ENCODE measurements at regions not wholly inside any gene's neighbourhood (a gene's known extent, or its start where the extent isn't known, plus 50 kb on each side); places are given as distances from the start of the nearest gene placed in this dataset.

GRCh38 chr14:42130815-42131214, 524.1 kb downstream of the LRFN5 start:
- H3K4me3 ChIP-seq (ENCODE audit: low read length) = no peak overlapping the region
- no peaks in the 10 kb centered on the region for H3K9me3 ChIP-seq (ENCODE audit: control insufficient read depth, low read depth, low read length)
- no peaks in the 10 kb centered on the region for H3K4me1 ChIP-seq (ENCODE audit: control insufficient read depth, insufficient read depth, low read length)
- H3K27me3 ChIP-seq (ENCODE audit: control insufficient read depth, insufficient read depth, low read length) = no peaks in the 10 kb centered on the region
- no peak for DNase-seq
- no peaks in the 10 kb centered on the region for H3K36me3 ChIP-seq (ENCODE audit: control insufficient read depth, insufficient read depth, low read length)
- H3K27ac ChIP-seq (ENCODE audit: low read length) = no peak overlapping the region

- no peaks in the 10 kb centered on the region for H3K9me3 ChIP-seq (ENCODE audit: control insufficient read depth, low read depth, low read length)
- WGBS (ENCODE audit: insufficient coverage, low lambda C conversion rate) = 100% methylated on average over 1 of the region's 1 CpG
- no peaks in the 10 kb centered on the region for H3K36me3 ChIP-seq (ENCODE audit: control insufficient read depth, insufficient read depth, low read length)
- H3K4me3 ChIP-seq (ENCODE audit: low read length) = no peak overlapping the region
- H3K4me1 ChIP-seq (ENCODE audit: control insufficient read depth, insufficient read depth, low read length) = no peaks in the 10 kb centered on the region
- no peaks in the 10 kb centered on the region for H3K27me3 ChIP-seq (ENCODE audit: control insufficient read depth, insufficient read depth, low read length)
- DNase-seq = no peak
- H3K27ac ChIP-seq (ENCODE audit: low read length) = no peak overlapping the region
Measured at GRCh38 chr14:42123526-42123925, 516.9 kb downstream of the LRFN5 start.

- WGBS (ENCODE audit: insufficient coverage, low lambda C conversion rate) = no CpG with 5 or more reads among the region's 60 CpGs
- H3K4me1 ChIP-seq (ENCODE audit: control insufficient read depth, insufficient read depth, low read length) = no peaks in the 10 kb centered on the region
Measured at GRCh38 chr14:42113358-42114069, 506.8 kb downstream of the LRFN5 start.

GRCh38 chr14:42112108-42112507, 505.4 kb downstream of the LRFN5 start:
- no peaks in the 10 kb centered on the region for H3K27me3 ChIP-seq (ENCODE audit: control insufficient read depth, insufficient read depth, low read length)
- no peak overlapping the region for H3K27ac ChIP-seq (ENCODE audit: low read length)
- no peaks in the 10 kb centered on the region for H3K4me1 ChIP-seq (ENCODE audit: control insufficient read depth, insufficient read depth, low read length)
- H3K36me3 ChIP-seq (ENCODE audit: control insufficient read depth, insufficient read depth, low read length) = no peaks in the 10 kb centered on the region
- no peak for DNase-seq
- H3K4me3 ChIP-seq (ENCODE audit: low read length) = no peak overlapping the region
- H3K9me3 ChIP-seq (ENCODE audit: control insufficient read depth, low read depth, low read length) = peaks cover 6% of the 10 kb centered on the region
- 100% methylated on average over 1 of the region's 7 CpGs for WGBS (ENCODE audit: insufficient coverage, low lambda C conversion rate)

More at GRCh38 chr14:42113358-42114069, 506.8 kb downstream of the LRFN5 start:
- H3K27ac ChIP-seq (ENCODE audit: low read length) = no peak overlapping the region
- no peak overlapping the region for H3K4me3 ChIP-seq (ENCODE audit: low read length)
- H3K9me3 ChIP-seq (ENCODE audit: control insufficient read depth, low read depth, low read length) = peaks cover 6% of the 10 kb centered on the region
- no peak for DNase-seq
- H3K27me3 ChIP-seq (ENCODE audit: control insufficient read depth, insufficient read depth, low read length) = no peaks in the 10 kb centered on the region
- H3K36me3 ChIP-seq (ENCODE audit: control insufficient read depth, insufficient read depth, low read length) = no peaks in the 10 kb centered on the region

- H3K36me3 ChIP-seq (ENCODE audit: control insufficient read depth, insufficient read depth, low read length) = no peaks in the 10 kb centered on the region
- H3K4me3 ChIP-seq (ENCODE audit: low read length) = no peak overlapping the region
- no peaks in the 10 kb centered on the region for H3K4me1 ChIP-seq (ENCODE audit: control insufficient read depth, insufficient read depth, low read length)
- H3K27me3 ChIP-seq (ENCODE audit: control insufficient read depth, insufficient read depth, low read length) = no peaks in the 10 kb centered on the region
- WGBS (ENCODE audit: insufficient coverage, low lambda C conversion rate) = no CpG with 5 or more reads among the region's 2 CpGs
- H3K9me3 ChIP-seq (ENCODE audit: control insufficient read depth, low read depth, low read length) = peaks cover 6% of the 10 kb centered on the region
- no peak for DNase-seq
- H3K27ac ChIP-seq (ENCODE audit: low read length) = no peak overlapping the region
Measured at GRCh38 chr14:42111355-42111754, 504.7 kb downstream of the LRFN5 start.

GRCh38 chr14:42110167-42110566, 503.5 kb downstream of the LRFN5 start:
- no CpG with 5 or more reads among the region's 1 CpG for WGBS (ENCODE audit: insufficient coverage, low lambda C conversion rate)
- H3K9me3 ChIP-seq (ENCODE audit: control insufficient read depth, low read depth, low read length) = peaks cover 6% of the 10 kb centered on the region
- no peak for DNase-seq

GRCh38 chr14:42095155-42095554, 488.5 kb downstream of the LRFN5 start:
- Histone ChIP-seq H3K27me3 (ENCODE audit: control insufficient read depth, insufficient read depth, low read length) (no peaks in the 10 kb centered on the region), H3K27ac (ENCODE audit: low read length) (no peak overlapping the region), H3K36me3 (ENCODE audit: control insufficient read depth, insufficient read depth, low read length) (no peaks in the 10 kb centered on the region), H3K4me3 (ENCODE audit: low read length) (no peak overlapping the region), H3K4me1 (ENCODE audit: control insufficient read depth, insufficient read depth, low read length) (no peaks in the 10 kb centered on the region), H3K9me3 (ENCODE audit: control insufficient read depth, low read depth, low read length) (peaks cover 4% of the 10 kb centered on the region)
- WGBS (ENCODE audit: insufficient coverage, low lambda C conversion rate) = no CpG with 5 or more reads among the region's 2 CpGs
- DNase-seq = no peak

More at GRCh38 chr14:42110167-42110566, 503.5 kb downstream of the LRFN5 start:
- no peak overlapping the region for H3K27ac ChIP-seq (ENCODE audit: low read length)
- H3K4me3 ChIP-seq (ENCODE audit: low read length) = no peak overlapping the region
- H3K27me3 ChIP-seq (ENCODE audit: control insufficient read depth, insufficient read depth, low read length) = no peaks in the 10 kb centered on the region
- no peaks in the 10 kb centered on the region for H3K4me1 ChIP-seq (ENCODE audit: control insufficient read depth, insufficient read depth, low read length)
- no peaks in the 10 kb centered on the region for H3K36me3 ChIP-seq (ENCODE audit: control insufficient read depth, insufficient read depth, low read length)

- H3K27me3 ChIP-seq (ENCODE audit: control insufficient read depth, insufficient read depth, low read length) = no peaks in the 10 kb centered on the region
- no peak overlapping the region for H3K4me3 ChIP-seq (ENCODE audit: low read length)
- no peaks in the 10 kb centered on the region for H3K9me3 ChIP-seq (ENCODE audit: control insufficient read depth, low read depth, low read length)
- no peaks in the 10 kb centered on the region for H3K36me3 ChIP-seq (ENCODE audit: control insufficient read depth, insufficient read depth, low read length)
- no peak for DNase-seq
- H3K27ac ChIP-seq (ENCODE audit: low read length) = no peak overlapping the region
- no peaks in the 10 kb centered on the region for H3K4me1 ChIP-seq (ENCODE audit: control insufficient read depth, insufficient read depth, low read length)
- WGBS (ENCODE audit: insufficient coverage, low lambda C conversion rate) = no CpG with 5 or more reads among the region's 3 CpGs
Measured at GRCh38 chr14:42090122-42090521, 483.4 kb downstream of the LRFN5 start.

- no peak for DNase-seq
- H3K27me3 ChIP-seq (ENCODE audit: control insufficient read depth, insufficient read depth, low read length) = no peaks in the 10 kb centered on the region
- no peak overlapping the region for H3K4me3 ChIP-seq (ENCODE audit: low read length)
- no peaks in the 10 kb centered on the region for H3K9me3 ChIP-seq (ENCODE audit: control insufficient read depth, low read depth, low read length)
- no peak overlapping the region for H3K27ac ChIP-seq (ENCODE audit: low read length)
- H3K36me3 ChIP-seq (ENCODE audit: control insufficient read depth, insufficient read depth, low read length) = no peaks in the 10 kb centered on the region
- no peaks in the 10 kb centered on the region for H3K4me1 ChIP-seq (ENCODE audit: control insufficient read depth, insufficient read depth, low read length)
Measured at GRCh38 chr14:42079911-42080310, 473.2 kb downstream of the LRFN5 start.

GRCh38 chr14:42078345-42078744, 471.7 kb downstream of the LRFN5 start:
- H3K36me3 ChIP-seq (ENCODE audit: control insufficient read depth, insufficient read depth, low read length) = no peaks in the 10 kb centered on the region

GRCh38 chr14:42070031-42070430, 463.4 kb downstream of the LRFN5 start:
- H3K4me3 ChIP-seq (ENCODE audit: low read length) = no peak overlapping the region
- H3K27me3 ChIP-seq (ENCODE audit: control insufficient read depth, insufficient read depth, low read length) = no peaks in the 10 kb centered on the region
- H3K27ac ChIP-seq (ENCODE audit: low read length) = no peak overlapping the region
- no peak for DNase-seq
- no peaks in the 10 kb centered on the region for H3K4me1 ChIP-seq (ENCODE audit: control insufficient read depth, insufficient read depth, low read length)
- H3K36me3 ChIP-seq (ENCODE audit: control insufficient read depth, insufficient read depth, low read length) = no peaks in the 10 kb centered on the region
- WGBS (ENCODE audit: insufficient coverage, low lambda C conversion rate) = 96% methylated on average over 3 of the region's 3 CpGs
- no peaks in the 10 kb centered on the region for H3K9me3 ChIP-seq (ENCODE audit: control insufficient read depth, low read depth, low read length)

More at GRCh38 chr14:42078345-42078744, 471.7 kb downstream of the LRFN5 start:
- Histone ChIP-seq H3K27ac (ENCODE audit: low read length) (no peak overlapping the region), H3K9me3 (ENCODE audit: control insufficient read depth, low read depth, low read length) (no peaks in the 10 kb centered on the region), H3K27me3 (ENCODE audit: control insufficient read depth, insufficient read depth, low read length) (no peaks in the 10 kb centered on the region), H3K4me3 (ENCODE audit: low read length) (no peak overlapping the region), H3K4me1 (ENCODE audit: control insufficient read depth, insufficient read depth, low read length) (no peaks in the 10 kb centered on the region)
- WGBS (ENCODE audit: insufficient coverage, low lambda C conversion rate) = 83% methylated on average over 1 of the region's 2 CpGs
- no peak for DNase-seq

All from large intestine (tissue), 3 donors.